ENCODE measurements at regions not wholly inside any gene's neighbourhood (a gene's known extent, or its start where the extent isn't known, plus 50 kb on each side); places are given as distances from the start of the nearest gene placed in this dataset.

- H3K4me3 ChIP-seq (ENCODE audit: low read depth, low read length): no peak overlapping the region
- TF ChIP-seq CTCF (IDR thresholded peaks at IDR 0.05; ENCODE audit: low read depth, low read length, missing control alignments): no peak
- DNase-seq: no peak
- no peak overlapping the region for H3K27ac ChIP-seq
- in situ Hi-C loops (cut with HindIII; ENCODE audit: low pct_ligation_motif_present, low sequenced_read_pairs): no loop called here
- no peaks in the 10 kb centered on the region for H3K27me3 ChIP-seq (replicated peaks)
- H3K36me3 ChIP-seq (replicated peaks): no peaks in the 10 kb centered on the region
These were observed 1076.2 kb downstream of the C4orf33 start for GRCh38 chr4:130172156-130172555.

GRCh38 chr4:130178106-130178505 is 1082.2 kb downstream of the C4orf33 start:
- no peak overlapping the region for H3K4me3 ChIP-seq (ENCODE audit: low read depth, low read length)
- no peaks in the 10 kb centered on the region for H3K27me3 ChIP-seq (replicated peaks)
- TF ChIP-seq CTCF (IDR thresholded peaks at IDR 0.05; ENCODE audit: low read depth, low read length, missing control alignments): no peak
- no peak overlapping the region for H3K27ac ChIP-seq
- in situ Hi-C loops (cut with HindIII; ENCODE audit: low pct_ligation_motif_present, low sequenced_read_pairs): no loop called here
- DNase-seq: no peak
- H3K36me3 ChIP-seq (replicated peaks): no peaks in the 10 kb centered on the region

- Histone ChIP-seq H3K27ac (no peak overlapping the region), H3K36me3 (replicated peaks) (no peaks in the 10 kb centered on the region), H3K4me3 (ENCODE audit: low read depth, low read length) (no peak overlapping the region), H3K27me3 (replicated peaks) (no peaks in the 10 kb centered on the region)
- no peak for DNase-seq
- no peak for TF ChIP-seq CTCF (IDR thresholded peaks at IDR 0.05; ENCODE audit: low read depth, low read length, missing control alignments)
- in situ Hi-C loops (cut with HindIII; ENCODE audit: low pct_ligation_motif_present, low sequenced_read_pairs): no loop called here
These were observed 1087.1 kb downstream of the C4orf33 start for GRCh38 chr4:130183096-130183495.

GRCh38 chr4:130183766-130184165 is 1087.8 kb downstream of the C4orf33 start:
- no peak for DNase-seq
- no peak overlapping the region for H3K4me3 ChIP-seq (ENCODE audit: low read depth, low read length)
- no peaks in the 10 kb centered on the region for H3K27me3 ChIP-seq (replicated peaks)
- no peak overlapping the region for H3K27ac ChIP-seq
- in situ Hi-C loops (cut with HindIII; ENCODE audit: low pct_ligation_motif_present, low sequenced_read_pairs): no loop called here
- no peak for TF ChIP-seq CTCF (IDR thresholded peaks at IDR 0.05; ENCODE audit: low read depth, low read length, missing control alignments)
- no peaks in the 10 kb centered on the region for H3K36me3 ChIP-seq (replicated peaks)

- Histone ChIP-seq H3K36me3 (replicated peaks) (no peaks in the 10 kb centered on the region), H3K27ac (no peak overlapping the region), H3K4me3 (ENCODE audit: low read depth, low read length) (no peak overlapping the region), H3K27me3 (replicated peaks) (no peaks in the 10 kb centered on the region)
- in situ Hi-C loops (cut with HindIII; ENCODE audit: low pct_ligation_motif_present, low sequenced_read_pairs): no loop called here
- no peak for TF ChIP-seq CTCF (IDR thresholded peaks at IDR 0.05; ENCODE audit: low read depth, low read length, missing control alignments)
- DNase-seq: no peak
These were observed 1089.2 kb downstream of the C4orf33 start for GRCh38 chr4:130185123-130185522.

GRCh38 chr4:130186931-130187330 is 1091.0 kb downstream of the C4orf33 start:
- no peak overlapping the region for H3K27ac ChIP-seq
- no peaks in the 10 kb centered on the region for H3K36me3 ChIP-seq (replicated peaks)
- no peak for DNase-seq
- TF ChIP-seq CTCF (IDR thresholded peaks at IDR 0.05; ENCODE audit: low read depth, low read length, missing control alignments): no peak
- no peak overlapping the region for H3K4me3 ChIP-seq (ENCODE audit: low read depth, low read length)
- in situ Hi-C loops (cut with HindIII; ENCODE audit: low pct_ligation_motif_present, low sequenced_read_pairs): no loop called here
- H3K27me3 ChIP-seq (replicated peaks): no peaks in the 10 kb centered on the region

Data from brain microvascular endothelial cell (primary cell).